ENCODE measurements at regions not wholly inside any gene's neighbourhood (a gene's known extent, or its start where the extent isn't known, plus 50 kb on each side); places are given as distances from the start of the nearest gene placed in this dataset.

- TF ChIP-seq CTCF (IDR thresholded peaks at IDR 0.05; ENCODE audit: insufficient read depth, low read length), result no peak
- no peak for TF ChIP-seq SPI1 (IDR thresholded peaks at IDR 0.05; ENCODE audit: borderline replicate concordance, low read depth)
Observed at GRCh38 chr2:64212801-64213321, 68.6 kb upstream of the PELI1 start.
